ENCODE measurements at regions not wholly inside any gene's neighbourhood (a gene's known extent, or its start where the extent isn't known, plus 50 kb on each side); places are given as distances from the start of the nearest gene placed in this dataset.

- TF ChIP-seq POLR2A (IDR thresholded peaks at IDR 0.05), result no peak
- TF ChIP-seq CTCF (IDR thresholded peaks at IDR 0.05), result no peak
These were observed 113.7 kb upstream of the AADACL2 start for GRCh38 chr3:151620071-151620470.

Measured in suprapubic skin (tissue), 3 donors.